HG02678 (cell line): ENCODE measurements at regions not wholly inside any gene's neighbourhood (a gene's known extent, or its start where the extent isn't known, plus 50 kb on each side); places are given as distances from the start of the nearest gene placed in this dataset.

Experiments
- ATAC-seq: cut with Tn5 transposase; IDR thresholded peaks from one replicate; pipeline ENCODE4 v1.9.1; 2021; ENCODE audit warnings: mild to moderate bottlenecking, moderate library complexity; ENCODE audit not compliant: unreplicated experiment

GRCh38 chr12:90333939-90334338 lies 621.0 kb downstream of the CCER1 start:
- no peak for ATAC-seq

- ATAC-seq: no peak
Observed at GRCh38 chr12:90333424-90333823, 621.6 kb downstream of the CCER1 start.

GRCh38 chr12:90331821-90332220 lies 623.2 kb downstream of the CCER1 start:
- no peak for ATAC-seq

- no peak for ATAC-seq
Observed at GRCh38 chr12:90331262-90331661, 622.6 kb upstream of the ATP2B1 start.

GRCh38 chr12:90327793-90328743 lies 619.4 kb upstream of the ATP2B1 start:
- no peak for ATAC-seq

GRCh38 chr12:90323217-90323616 lies 614.6 kb upstream of the ATP2B1 start:
- no peak for ATAC-seq

GRCh38 chr12:90322006-90322405 lies 613.4 kb upstream of the ATP2B1 start:
- no peak for ATAC-seq

GRCh38 chr12:90321369-90321768 lies 612.7 kb upstream of the ATP2B1 start:
- ATAC-seq: no peak

DNA sequence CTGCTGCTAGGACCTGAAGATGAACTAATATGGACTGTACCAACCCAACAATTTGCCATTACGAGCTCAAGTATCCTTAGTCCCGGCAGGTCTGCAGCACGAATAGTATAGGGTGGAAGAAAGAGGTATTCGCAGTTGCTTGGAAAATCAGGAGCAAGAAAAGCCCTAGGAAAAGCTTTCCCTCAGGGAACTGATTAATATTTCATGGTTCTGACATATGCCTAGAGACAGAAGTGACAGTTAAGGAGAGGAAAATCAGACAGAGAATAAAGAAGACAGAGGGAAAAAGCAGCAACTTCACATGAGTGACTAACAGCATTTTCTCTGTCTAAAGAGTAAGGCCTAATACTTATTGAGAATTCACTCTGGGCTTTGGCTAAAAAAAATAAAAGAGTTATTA lies 602.9 kb upstream of the ATP2B1 start:
- no peak for ATAC-seq

DNA sequence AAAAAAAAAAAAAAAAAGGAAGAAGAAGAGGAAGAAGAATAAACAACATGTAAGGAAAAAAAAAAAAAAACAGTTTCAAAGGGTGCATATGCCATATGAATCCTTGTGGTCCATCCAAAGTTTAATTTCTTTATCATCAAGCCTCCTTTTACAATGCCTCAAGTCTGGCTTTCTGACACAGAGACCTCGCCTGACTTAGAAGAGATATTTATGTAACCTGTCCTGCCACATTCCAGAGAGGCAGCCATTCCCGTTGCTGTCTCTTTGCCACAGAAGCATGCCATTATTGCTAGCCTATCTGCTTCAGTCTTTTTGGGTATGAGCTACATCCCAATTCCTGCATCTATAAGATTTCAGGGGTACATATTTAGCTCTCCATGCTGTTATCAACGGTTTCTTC lies 596.7 kb upstream of the ATP2B1 start:
- ATAC-seq: no peak

DNA sequence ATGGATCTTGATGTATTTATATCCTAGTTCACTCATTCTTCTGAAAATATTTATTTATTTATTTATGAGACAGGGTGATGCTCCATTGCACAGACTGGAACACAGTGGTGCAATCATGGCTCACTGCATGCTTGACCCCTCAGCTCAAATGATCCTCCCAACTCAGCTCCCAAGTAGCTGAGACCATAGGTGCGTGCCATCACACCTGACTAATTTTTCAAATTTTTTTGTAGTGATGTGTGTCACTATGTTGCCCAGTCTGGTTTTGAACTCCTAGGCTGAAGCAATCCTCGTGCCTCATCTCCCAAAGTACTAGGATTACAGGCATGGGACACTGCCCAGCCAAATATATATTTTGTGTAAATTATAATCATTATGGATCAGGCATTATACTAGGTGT lies 595.6 kb upstream of the ATP2B1 start:
- no peak for ATAC-seq

DNA sequence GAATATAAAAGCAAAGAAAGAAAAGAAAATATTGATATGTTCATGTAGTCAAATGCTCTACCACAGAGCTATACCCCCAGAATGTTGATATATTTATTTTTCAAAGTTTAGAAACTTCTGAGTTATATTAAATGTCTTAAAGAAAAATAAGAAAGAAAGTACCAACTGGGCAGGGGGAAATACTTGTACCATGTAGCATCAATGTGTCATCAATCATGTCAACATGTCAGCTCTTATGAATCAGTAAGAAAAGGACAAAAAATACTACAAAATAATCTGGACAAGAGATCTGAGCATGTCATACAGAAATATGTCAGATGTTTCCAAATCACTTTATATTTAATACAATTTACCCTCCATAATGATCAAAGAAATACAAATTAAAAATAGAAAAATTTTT lies 595.1 kb upstream of the ATP2B1 start:
- no peak for ATAC-seq

GRCh38 chr12:90301561-90302133 lies 593.0 kb upstream of the ATP2B1 start:
- no peak for ATAC-seq

- no peak for ATAC-seq
Observed at GRCh38 chr12:90301095-90301494, 592.5 kb upstream of the ATP2B1 start.

- peak; percentile 5 for ATAC-seq
Observed at GRCh38 chr12:90299666-90300065, 591.0 kb upstream of the ATP2B1 start.

DNA sequence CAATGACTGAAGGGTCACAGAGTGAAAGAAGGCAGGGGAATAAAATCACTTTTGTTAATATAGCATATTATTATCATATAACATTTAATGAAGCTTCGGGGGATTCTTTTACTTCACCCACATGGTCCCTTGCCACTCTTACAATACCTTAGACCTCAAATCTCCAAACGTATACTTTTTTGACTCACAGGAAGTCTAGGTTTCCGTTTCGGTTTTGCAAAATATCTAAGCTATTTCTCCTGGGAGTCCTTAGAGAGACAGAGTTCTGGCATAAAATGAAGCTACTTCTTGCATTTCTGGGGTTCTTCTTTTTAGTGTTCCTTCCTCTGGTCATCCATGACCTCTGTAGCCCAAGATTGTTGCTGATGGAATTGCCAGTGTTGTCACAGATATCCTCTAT lies 590.5 kb upstream of the ATP2B1 start:
- ATAC-seq: peak; percentile 98

GRCh38 chr12:90298289-90298948 lies 589.8 kb upstream of the ATP2B1 start:
- no peak for ATAC-seq

- no peak for ATAC-seq
Observed at GRCh38 chr12:90295858-90296257, 587.2 kb upstream of the ATP2B1 start.

DNA sequence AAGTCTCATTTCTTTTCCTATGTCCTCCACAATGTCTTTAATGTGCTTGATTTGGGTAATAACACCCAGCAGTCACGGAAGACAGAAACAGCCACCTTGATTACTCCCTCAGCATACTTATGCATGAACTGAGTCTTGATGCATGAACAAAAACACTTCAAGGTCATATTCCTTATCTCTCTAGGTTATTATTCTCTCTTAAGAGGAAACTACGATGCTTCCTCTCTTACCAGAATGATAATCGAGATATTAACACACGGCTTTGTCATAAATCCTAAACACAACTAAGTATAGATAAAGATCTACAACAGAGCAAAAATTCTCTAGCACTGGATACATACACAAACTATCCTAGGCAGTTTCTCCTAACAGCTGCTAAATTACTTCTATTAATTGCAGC lies 583.5 kb upstream of the ATP2B1 start:
- ATAC-seq: no peak

GRCh38 chr12:90290980-90291975 lies 582.6 kb upstream of the ATP2B1 start:
- ATAC-seq: no peak

DNA sequence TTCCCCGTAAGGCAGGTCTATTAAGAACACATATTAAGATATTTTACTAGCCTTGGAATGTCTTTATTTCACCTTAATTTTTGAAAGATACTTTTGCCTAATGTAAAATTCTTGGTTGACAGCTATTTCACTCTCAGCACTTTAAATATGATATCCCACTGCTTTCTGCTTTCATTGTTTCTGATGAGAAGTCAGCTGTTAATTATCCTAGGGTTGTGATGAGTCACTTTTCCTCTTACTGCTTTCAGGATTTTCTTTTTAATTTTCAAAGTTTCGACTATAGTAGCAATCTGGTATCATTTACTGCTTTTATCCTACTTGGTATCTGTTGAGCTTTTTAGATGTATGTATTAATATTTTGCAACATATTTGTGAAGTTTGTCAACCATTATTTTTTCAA lies 578.9 kb upstream of the ATP2B1 start:
- ATAC-seq: no peak
